T47D (cell line): ENCODE measurements at regions not wholly inside any gene's neighbourhood (a gene's known extent, or its start where the extent isn't known, plus 50 kb on each side); places are given as distances from the start of the nearest gene placed in this dataset.

Experiments
- DNase-seq, 2 experiments: peaks; one replicate each; pipeline versions ENCODE4 v3.0.0 to v3.0.0-alpha.2; 2011 to 2012; ENCODE audit warnings: low read depth in 1 of 2, low spot score in 1 of 2
- JUND ChIP-seq: IDR thresholded peaks from 2 replicates; pipeline ENCODE4 v1.6.1; 2012; ENCODE audit warnings: low read depth
- in situ Hi-C: cut with HindIII; loops from 2 replicates; pipeline ENCODE4 v1.10.0; 2016; ENCODE audit warnings: low sequenced_read_pairs, low pct_unique_long_range_greater_than_20kb

GRCh38 chr9:87425202-87425601, 72.5 kb upstream of the DAPK1 start:
- in situ Hi-C loops, result no loop called here
- no peak for DNase-seq
- TF ChIP-seq JUND, result no peak

- in situ Hi-C loops, result no loop called here
Observed at GRCh38 chr9:87427851-87428506, 69.7 kb upstream of the DAPK1 start.

GRCh38 chr9:87428659-87429058, 69.0 kb upstream of the DAPK1 start:
- no peak for TF ChIP-seq JUND
- in situ Hi-C loops, result no loop called here
- DNase-seq, result peak; percentile 27 to 69

More at GRCh38 chr9:87427851-87428506, 69.7 kb upstream of the DAPK1 start:
- no peak for TF ChIP-seq JUND
- peak in 1 of 2 experiments; percentile 77 for DNase-seq

- no peak for TF ChIP-seq JUND
- no peak for DNase-seq
- in situ Hi-C loops, result no loop called here
Observed at GRCh38 chr9:87431837-87432236, 65.8 kb upstream of the DAPK1 start.

GRCh38 chr9:87433853-87434252, 63.8 kb upstream of the DAPK1 start:
- in situ Hi-C loops, result no loop called here
- no peak for DNase-seq
- no peak for TF ChIP-seq JUND

GRCh38 chr9:87434366-87434765, 63.3 kb upstream of the DAPK1 start:
- in situ Hi-C loops, result no loop called here
- TF ChIP-seq JUND, result no peak
- DNase-seq, result no peak

GRCh38 chr9:87435189-87435880, 62.3 kb upstream of the DAPK1 start:
- no peak for TF ChIP-seq JUND
- in situ Hi-C loops, result no loop called here
- no peak for DNase-seq

- in situ Hi-C loops, result no loop called here
- no peak for DNase-seq
- no peak for TF ChIP-seq JUND
Observed at GRCh38 chr9:87436716-87437115, 61.0 kb upstream of the DAPK1 start.

GRCh38 chr9:87437966-87438365, 59.7 kb upstream of the DAPK1 start:
- DNase-seq, result no peak
- no peak for TF ChIP-seq JUND
- in situ Hi-C loops, result no loop called here

- no peak for TF ChIP-seq JUND
- DNase-seq, result no peak
- in situ Hi-C loops, result no loop called here
Observed at GRCh38 chr9:87441251-87441650, 56.4 kb upstream of the DAPK1 start.

GRCh38 chr9:87442451-87442850, 55.2 kb upstream of the DAPK1 start:
- in situ Hi-C loops, result no loop called here
- no peak for TF ChIP-seq JUND
- DNase-seq, result no peak

GRCh38 chr9:87443006-87443405, 54.7 kb upstream of the DAPK1 start:
- TF ChIP-seq JUND, result no peak
- no peak for DNase-seq
- in situ Hi-C loops, result no loop called here

GRCh38 chr9:87443461-87443860, 54.2 kb upstream of the DAPK1 start:
- DNase-seq, result no peak
- in situ Hi-C loops, result no loop called here
- no peak for TF ChIP-seq JUND
